ENCODE measurements at regions not wholly inside any gene's neighbourhood (a gene's known extent, or its start where the extent isn't known, plus 50 kb on each side); places are given as distances from the start of the nearest gene placed in this dataset.

DNA sequence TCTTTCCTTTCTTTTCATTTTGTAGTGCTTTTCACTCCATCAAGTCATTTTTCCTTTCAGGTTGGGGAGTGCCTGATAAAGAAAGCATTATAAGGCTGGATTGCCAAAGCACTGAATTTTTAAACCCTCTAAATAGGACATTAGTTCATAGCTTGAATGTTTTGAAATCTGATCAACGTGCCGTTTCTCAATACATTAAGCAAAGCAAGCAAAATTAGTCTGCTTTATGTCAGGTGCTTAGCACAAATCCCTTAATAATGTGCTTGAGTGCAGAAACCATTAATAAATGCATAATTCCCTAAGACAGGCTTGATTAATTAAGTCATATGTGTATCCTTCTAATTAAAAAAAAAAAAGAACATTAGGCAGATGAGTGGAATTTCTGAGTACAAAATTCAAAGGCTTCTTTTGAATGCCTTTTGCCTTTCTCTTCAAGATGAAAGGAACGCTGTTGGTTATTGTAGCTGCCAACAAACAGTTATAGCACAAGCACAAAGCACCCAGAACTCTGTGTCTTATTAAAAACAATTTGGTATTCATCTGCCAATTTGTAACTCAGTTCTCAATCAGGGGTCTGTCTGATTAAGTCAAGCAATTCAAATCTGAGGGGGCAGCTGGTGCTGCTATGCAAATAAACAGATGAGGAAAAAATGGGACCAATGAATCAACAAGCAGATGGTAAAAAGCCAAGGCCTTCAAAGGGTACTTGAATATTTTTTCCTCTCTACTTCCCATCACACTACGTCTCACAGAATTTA, 233.7 kb downstream of the TLE1 start:
- no peak for DNase-seq
- no peak overlapping the region for H3K4me3 ChIP-seq
- H3K36me3 ChIP-seq: no peaks in the 10 kb centered on the region
- 66 to 89% methylated on average over 4 of the region's 4 CpGs for WGBS, 2 donors
- H3K27ac ChIP-seq: no peak overlapping the region
- no peaks in the 10 kb centered on the region for H3K27me3 ChIP-seq
- TF ChIP-seq POLR2AphosphoS5 (IDR thresholded peaks at IDR 0.05) (no peak), CTCF (IDR thresholded peaks at IDR 0.05) (no peak), EP300 (IDR thresholded peaks at IDR 0.05) (no peak), POLR2A (IDR thresholded peaks at IDR 0.05) (no peak)
- H3K9me3 ChIP-seq: no peaks in the 10 kb centered on the region
- intact Hi-C loops (cut with DNase I): no loop called here
- peaks cover 0 to 15% (median 0%) of the 10 kb centered on the region in 4 donors for H3K4me1 ChIP-seq

DNA sequence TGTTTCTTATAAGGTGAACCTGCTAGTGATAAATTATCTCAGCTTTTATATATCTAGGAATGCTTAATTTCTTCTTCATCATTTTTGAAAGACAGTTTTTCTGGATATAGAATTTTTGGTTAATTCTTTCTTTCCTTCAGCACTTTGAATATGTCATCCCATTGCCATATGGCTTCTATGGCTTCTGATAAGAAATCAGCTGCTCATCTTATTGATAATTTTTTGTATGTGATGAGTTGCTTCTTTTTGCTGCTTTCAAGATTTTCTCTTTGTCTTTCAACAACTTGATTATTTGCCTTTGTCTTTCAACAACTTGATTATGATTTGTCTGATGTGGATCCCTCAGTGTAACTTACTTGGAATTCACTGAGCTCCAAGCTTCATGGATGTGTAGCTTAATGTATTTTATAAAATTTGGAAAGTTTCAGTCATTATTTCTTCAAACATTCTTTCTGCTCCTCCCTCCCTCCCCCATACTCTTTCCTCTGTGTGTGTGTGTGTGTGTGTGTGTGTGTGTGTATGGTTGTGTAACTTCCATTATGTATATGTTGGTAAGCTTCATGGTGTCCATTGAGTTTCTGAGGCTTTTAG, 243.9 kb downstream of the TLE1 start:
- intact Hi-C loops (cut with DNase I): no loop called here
- Histone ChIP-seq H3K4me1 (no peaks in the 10 kb centered on the region), H3K36me3 (no peaks in the 10 kb centered on the region), H3K27ac (no peak overlapping the region), H3K4me3 (no peak overlapping the region), H3K27me3 (no peaks in the 10 kb centered on the region), H3K9me3 (peaks cover 0 to 19% (median 7%) of the 10 kb centered on the region in 4 donors)
- DNase-seq: no peak
- no peak for TF ChIP-seq POLR2A (IDR thresholded peaks at IDR 0.05)
- no peak for TF ChIP-seq CTCF (IDR thresholded peaks at IDR 0.05)
- TF ChIP-seq EP300 (IDR thresholded peaks at IDR 0.05): no peak
- TF ChIP-seq POLR2AphosphoS5 (IDR thresholded peaks at IDR 0.05): no peak

- H3K4me1 ChIP-seq: peaks cover 0 to 12% (median 0%) of the 10 kb centered on the region in 4 donors
- H3K4me3 ChIP-seq: no peak overlapping the region
- H3K36me3 ChIP-seq: no peaks in the 10 kb centered on the region
- no peak for TF ChIP-seq POLR2AphosphoS5 (IDR thresholded peaks at IDR 0.05)
- TF ChIP-seq POLR2A (IDR thresholded peaks at IDR 0.05): no peak
- TF ChIP-seq EP300 (IDR thresholded peaks at IDR 0.05): no peak
- TF ChIP-seq CTCF (IDR thresholded peaks at IDR 0.05): no peak
- intact Hi-C loops (cut with DNase I): no loop called here
- no peaks in the 10 kb centered on the region for H3K27me3 ChIP-seq
- 72 to 77% methylated on average over 4 of the region's 4 CpGs for WGBS, 2 donors
- no peak overlapping the region for H3K27ac ChIP-seq
- no peak for DNase-seq
- H3K9me3 ChIP-seq: peaks cover 0 to 8% (median 3%) of the 10 kb centered on the region in 4 donors
Measured at GRCh38 chr9:81431641-81432040, 257.7 kb downstream of the TLE1 start.

- 62 to 63% methylated on average over 1 of the region's 1 CpG for WGBS, 2 donors
- no peak for DNase-seq
- no peak overlapping the region for H3K27ac ChIP-seq
- no peaks in the 10 kb centered on the region for H3K27me3 ChIP-seq
- H3K4me3 ChIP-seq: no peak overlapping the region
- no peaks in the 10 kb centered on the region for H3K36me3 ChIP-seq
- TF ChIP-seq CTCF (IDR thresholded peaks at IDR 0.05) (no peak), EP300 (IDR thresholded peaks at IDR 0.05) (no peak), POLR2AphosphoS5 (IDR thresholded peaks at IDR 0.05) (no peak), POLR2A (IDR thresholded peaks at IDR 0.05) (no peak)
- intact Hi-C loops (cut with DNase I): no loop called here
- peaks cover 0 to 8% (median 3%) of the 10 kb centered on the region in 4 donors for H3K9me3 ChIP-seq
- peaks cover 0 to 12% (median 0%) of the 10 kb centered on the region in 4 donors for H3K4me1 ChIP-seq
Measured at GRCh38 chr9:81430727-81431126, 258.6 kb downstream of the TLE1 start.

All from sigmoid colon (tissue), 6 donors.